OCI-LY3 (cell line): ENCODE measurements at regions not wholly inside any gene's neighbourhood (a gene's known extent, or its start where the extent isn't known, plus 50 kb on each side); places are given as distances from the start of the nearest gene placed in this dataset.

Experiments used
- CTCF ChIP-seq: fragments of 200-600, 300-600 bp; sonication (generic); IDR thresholded peaks from 2 replicates; pipeline ENCODE4 v1.5.1; 2014; ENCODE audit warnings: antibody characterized with exemption, low read length, low read depth
- EZH2phosphoT487 ChIP-seq: fragments of 200-600 bp; shearing (Covaris generic); IDR thresholded peaks from 2 replicates; pipeline ENCODE4 v1.6.1; 2018; ENCODE audit warnings: antibody characterized with exemption, mixed run types, low read depth

GRCh38 chr10:4648999-4649398 is 177.0 kb upstream of the AKR1E2 start:
- TF ChIP-seq CTCF (no peak), EZH2phosphoT487 (no peak)
